ENCODE measurements at regions not wholly inside any gene's neighbourhood (a gene's known extent, or its start where the extent isn't known, plus 50 kb on each side); places are given as distances from the start of the nearest gene placed in this dataset.

DNA sequence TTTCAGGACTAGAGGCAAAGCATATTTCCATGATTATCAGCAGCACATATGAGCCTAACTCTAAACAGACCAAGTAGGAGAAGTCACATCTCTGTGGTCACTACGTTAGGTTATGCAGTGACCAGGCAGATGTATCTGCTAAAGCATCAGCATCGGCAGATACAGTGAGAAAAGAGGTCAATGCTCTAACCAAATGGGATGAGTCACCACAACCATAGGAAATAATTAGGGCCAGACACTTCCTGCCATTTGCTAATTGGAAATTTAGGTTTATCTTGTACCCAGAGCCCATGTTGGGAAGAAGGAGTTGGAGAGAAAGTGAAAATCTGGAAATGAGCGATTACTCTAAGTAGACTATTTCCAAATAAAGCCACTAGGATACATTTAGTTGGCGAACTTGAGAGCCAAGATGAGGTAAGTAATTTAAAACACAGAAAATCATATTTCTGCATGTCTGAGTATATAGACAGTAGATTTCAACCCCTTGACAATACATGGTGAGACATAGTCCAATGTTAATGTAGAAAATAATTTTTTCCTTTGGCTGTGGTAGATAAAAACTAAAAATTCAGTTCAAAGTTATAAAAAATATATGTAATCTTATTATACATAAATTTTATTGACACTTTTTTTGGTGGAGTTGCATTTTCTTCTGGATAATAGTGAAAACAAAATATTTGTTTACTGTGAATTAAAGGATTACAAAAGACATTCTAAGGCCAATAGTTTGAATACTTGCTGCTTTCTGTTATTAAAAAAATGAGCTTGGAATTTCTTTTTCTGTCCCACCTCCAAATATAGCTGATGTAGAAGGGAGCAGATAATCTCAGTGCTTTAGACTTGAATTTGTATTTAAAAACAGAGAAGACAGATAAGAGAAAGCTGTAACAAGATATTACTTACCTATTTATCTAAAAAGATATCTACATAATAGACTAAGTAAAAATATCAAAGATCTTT, 104.4 kb upstream of the CSNK1A1L start:
- TF ChIP-seq, protein P1, sequence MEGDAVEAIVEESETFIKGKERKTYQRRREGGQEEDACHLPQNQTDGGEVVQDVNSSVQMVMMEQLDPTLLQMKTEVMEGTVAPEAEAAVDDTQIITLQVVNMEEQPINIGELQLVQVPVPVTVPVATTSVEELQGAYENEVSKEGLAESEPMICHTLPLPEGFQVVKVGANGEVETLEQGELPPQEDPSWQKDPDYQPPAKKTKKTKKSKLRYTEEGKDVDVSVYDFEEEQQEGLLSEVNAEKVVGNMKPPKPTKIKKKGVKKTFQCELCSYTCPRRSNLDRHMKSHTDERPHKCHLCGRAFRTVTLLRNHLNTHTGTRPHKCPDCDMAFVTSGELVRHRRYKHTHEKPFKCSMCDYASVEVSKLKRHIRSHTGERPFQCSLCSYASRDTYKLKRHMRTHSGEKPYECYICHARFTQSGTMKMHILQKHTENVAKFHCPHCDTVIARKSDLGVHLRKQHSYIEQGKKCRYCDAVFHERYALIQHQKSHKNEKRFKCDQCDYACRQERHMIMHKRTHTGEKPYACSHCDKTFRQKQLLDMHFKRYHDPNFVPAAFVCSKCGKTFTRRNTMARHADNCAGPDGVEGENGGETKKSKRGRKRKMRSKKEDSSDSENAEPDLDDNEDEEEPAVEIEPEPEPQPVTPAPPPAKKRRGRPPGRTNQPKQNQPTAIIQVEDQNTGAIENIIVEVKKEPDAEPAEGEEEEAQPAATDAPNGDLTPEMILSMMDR (IDR thresholded peaks at IDR 0.05; ENCODE audit: extremely low read depth, low read depth, low read length) = no peak
- peaks cover 18% of the 10 kb centered on the region for H3K4me1 ChIP-seq (ENCODE audit: insufficient read depth, low read length)
- H3K4me2 ChIP-seq (ENCODE audit: insufficient read depth, low read length) = no peak overlapping the region
- H3K27me3 ChIP-seq (ENCODE audit: insufficient read depth, low read length) = no peaks in the 10 kb centered on the region
- no peaks in the 10 kb centered on the region for H3K79me2 ChIP-seq (ENCODE audit: insufficient read depth, low read length)
- peak overlapping the region; percentile 48 for H2AFZ ChIP-seq (ENCODE audit: low read length)
- H3K36me3 ChIP-seq (ENCODE audit: insufficient read depth, low read length) = no peaks in the 10 kb centered on the region
- no peak overlapping the region for H3K4me3 ChIP-seq (ENCODE audit: insufficient read depth, low read length)
- peak; percentile 6 for DNase-seq (ENCODE audit: insufficient read length, low spot score, missing footprints)
- no peaks in the 10 kb centered on the region for H3K9me3 ChIP-seq (ENCODE audit: low read depth, low read length)
- no peaks in the 10 kb centered on the region for H4K20me1 ChIP-seq (ENCODE audit: insufficient read depth, low read length)
- no peak overlapping the region for H3K27ac ChIP-seq (ENCODE audit: low read depth, low read length)

DNA sequence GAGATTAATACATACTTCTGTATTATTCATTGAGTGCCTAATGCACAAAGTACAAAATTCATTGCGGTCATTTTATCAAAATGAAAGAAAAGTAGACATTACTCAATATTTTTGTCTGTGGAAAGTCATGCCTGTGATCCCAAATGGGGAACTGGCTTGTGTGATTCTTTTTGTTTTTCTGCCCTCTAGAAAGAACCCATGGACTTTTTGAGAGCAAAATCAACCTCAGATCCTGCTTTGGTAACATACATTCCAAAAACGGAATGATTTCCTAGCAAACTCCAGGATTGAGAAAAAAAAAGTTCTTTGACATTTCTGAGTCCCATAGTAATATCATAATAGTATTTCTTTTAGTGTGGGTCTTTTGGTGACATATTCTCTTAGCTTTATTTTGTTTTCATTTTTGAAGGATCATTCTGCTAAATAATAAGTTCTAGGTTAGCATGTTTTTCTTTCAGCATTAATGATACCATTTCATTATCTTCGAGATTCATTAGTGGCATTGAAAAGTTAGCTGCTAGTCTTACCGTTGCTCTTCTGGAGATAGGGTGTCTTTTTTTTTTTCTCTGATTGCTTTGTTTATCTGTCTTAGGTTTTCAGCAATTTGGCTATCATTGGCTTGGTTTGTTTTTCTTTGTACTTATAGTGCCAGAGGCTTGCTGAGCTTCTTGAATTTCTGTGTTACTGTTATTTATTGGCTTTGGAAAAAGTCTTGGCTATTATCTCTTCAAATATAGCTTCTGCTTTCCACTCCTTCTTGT, 102.4 kb upstream of the CSNK1A1L start:
- H3K36me3 ChIP-seq (ENCODE audit: insufficient read depth, low read length) = no peaks in the 10 kb centered on the region
- H3K4me3 ChIP-seq (ENCODE audit: insufficient read depth, low read length) = peak overlapping the region; percentile 6
- TF ChIP-seq, protein P1 (IDR thresholded peaks at IDR 0.05; ENCODE audit: extremely low read depth, low read depth, low read length) = no peak
- peak overlapping the region; percentile 53 for H3K4me2 ChIP-seq (ENCODE audit: insufficient read depth, low read length)
- peak overlapping the region; percentile 57 for H3K27ac ChIP-seq (ENCODE audit: low read depth, low read length)
- peak; percentile 52 for DNase-seq (ENCODE audit: insufficient read length, low spot score, missing footprints)
- H3K79me2 ChIP-seq (ENCODE audit: insufficient read depth, low read length) = no peaks in the 10 kb centered on the region
- H3K4me1 ChIP-seq (ENCODE audit: insufficient read depth, low read length) = peaks cover 18% of the 10 kb centered on the region
- H4K20me1 ChIP-seq (ENCODE audit: insufficient read depth, low read length) = no peaks in the 10 kb centered on the region
- no peaks in the 10 kb centered on the region for H3K27me3 ChIP-seq (ENCODE audit: insufficient read depth, low read length)
- H3K9me3 ChIP-seq (ENCODE audit: low read depth, low read length) = no peaks in the 10 kb centered on the region
- peak overlapping the region; percentile 23 for H2AFZ ChIP-seq (ENCODE audit: low read length)

DNA sequence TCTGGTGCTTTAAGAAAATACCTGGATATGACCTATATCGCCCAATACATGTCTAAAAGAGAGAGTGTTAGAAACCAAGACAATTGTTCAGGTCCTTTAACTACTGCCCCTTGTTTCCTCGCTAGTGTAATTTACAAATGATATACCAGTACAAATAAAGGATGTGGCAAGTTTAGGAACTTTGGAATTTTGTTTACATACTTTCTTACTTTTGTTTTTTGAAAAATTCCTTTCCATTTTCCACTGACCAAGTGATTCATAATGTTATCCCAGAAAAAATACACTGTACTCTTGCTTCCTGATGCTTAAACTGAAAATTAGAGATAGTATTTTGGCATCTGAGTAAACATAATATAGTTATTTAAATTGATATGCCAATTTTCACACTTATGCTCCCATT, 96.8 kb upstream of the CSNK1A1L start:
- Histone ChIP-seq H3K79me2 (ENCODE audit: insufficient read depth, low read length) (no peaks in the 10 kb centered on the region), H2AFZ (ENCODE audit: low read length) (no peak overlapping the region), H3K9me3 (ENCODE audit: low read depth, low read length) (no peaks in the 10 kb centered on the region), H3K4me1 (ENCODE audit: insufficient read depth, low read length) (peaks cover 23% of the 10 kb centered on the region), H3K27ac (ENCODE audit: low read depth, low read length) (peak overlapping the region; percentile 38), H4K20me1 (ENCODE audit: insufficient read depth, low read length) (no peaks in the 10 kb centered on the region), H3K36me3 (ENCODE audit: insufficient read depth, low read length) (no peaks in the 10 kb centered on the region), H3K4me2 (ENCODE audit: insufficient read depth, low read length) (no peak overlapping the region), H3K4me3 (ENCODE audit: insufficient read depth, low read length) (no peak overlapping the region), H3K27me3 (ENCODE audit: insufficient read depth, low read length) (no peaks in the 10 kb centered on the region)
- TF ChIP-seq, protein P1 (IDR thresholded peaks at IDR 0.05; ENCODE audit: extremely low read depth, low read depth, low read length) = no peak
- peak; percentile 41 for DNase-seq (ENCODE audit: insufficient read length, low spot score, missing footprints)

DNA sequence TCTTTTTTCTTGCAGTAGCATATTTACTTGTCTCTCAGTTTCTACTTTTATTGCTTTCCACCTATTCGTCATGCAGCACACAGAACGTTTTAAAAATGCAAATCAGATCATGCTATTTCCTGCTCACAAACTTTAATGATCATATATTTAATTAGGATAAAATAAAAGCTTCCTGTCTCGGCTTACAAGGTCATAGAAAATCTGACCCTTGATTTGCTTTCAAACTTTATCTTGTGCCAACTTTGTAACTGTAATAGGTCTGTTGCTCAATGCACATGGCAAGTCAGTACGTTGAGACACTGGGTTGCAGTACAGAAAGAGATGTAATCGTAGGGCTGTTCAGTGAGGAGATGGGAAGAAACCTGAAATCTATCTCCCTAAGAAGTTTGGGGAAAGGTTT, 95.6 kb upstream of the CSNK1A1L start:
- peaks cover 21% of the 10 kb centered on the region for H3K4me1 ChIP-seq (ENCODE audit: insufficient read depth, low read length)
- no peaks in the 10 kb centered on the region for H3K27me3 ChIP-seq (ENCODE audit: insufficient read depth, low read length)
- H3K9me3 ChIP-seq (ENCODE audit: low read depth, low read length) = no peaks in the 10 kb centered on the region
- H3K36me3 ChIP-seq (ENCODE audit: insufficient read depth, low read length) = no peaks in the 10 kb centered on the region
- peak overlapping the region; percentile 1 for H3K27ac ChIP-seq (ENCODE audit: low read depth, low read length)
- no peak overlapping the region for H2AFZ ChIP-seq (ENCODE audit: low read length)
- H4K20me1 ChIP-seq (ENCODE audit: insufficient read depth, low read length) = no peaks in the 10 kb centered on the region
- H3K4me3 ChIP-seq (ENCODE audit: insufficient read depth, low read length) = no peak overlapping the region
- TF ChIP-seq, protein P1 (IDR thresholded peaks at IDR 0.05; ENCODE audit: extremely low read depth, low read depth, low read length) = no peak
- no peak overlapping the region for H3K4me2 ChIP-seq (ENCODE audit: insufficient read depth, low read length)
- no peak for DNase-seq (ENCODE audit: insufficient read length, low spot score, missing footprints)
- H3K79me2 ChIP-seq (ENCODE audit: insufficient read depth, low read length) = no peaks in the 10 kb centered on the region

Measured in osteoblast (primary cell).